ENCODE measurements at regions not wholly inside any gene's neighbourhood (a gene's known extent, or its start where the extent isn't known, plus 50 kb on each side); places are given as distances from the start of the nearest gene placed in this dataset.

- no peak for DNase-seq (ENCODE audit: low read depth)
- no peak overlapping the region for H3K4me3 ChIP-seq (ENCODE audit: low read depth, low read length)
- in situ Hi-C loops (cut with HindIII; ENCODE audit: low sequenced_read_pairs), result no loop called here
- TF ChIP-seq CTCF (IDR thresholded peaks at IDR 0.05; ENCODE audit: low read depth, low read length, missing control alignments), result no peak
These were observed 862.2 kb upstream of the MDGA2 start for GRCh38 chr14:48537600-48537999.

GRCh38 chr14:48536318-48536717, 860.9 kb upstream of the MDGA2 start:
- H3K4me3 ChIP-seq (ENCODE audit: low read depth, low read length), result no peak overlapping the region
- TF ChIP-seq CTCF (IDR thresholded peaks at IDR 0.05; ENCODE audit: low read depth, low read length, missing control alignments), result no peak
- in situ Hi-C loops (cut with HindIII; ENCODE audit: low sequenced_read_pairs), result no loop called here
- DNase-seq (ENCODE audit: low read depth), result no peak

- in situ Hi-C loops (cut with HindIII; ENCODE audit: low sequenced_read_pairs), result no loop called here
- H3K4me3 ChIP-seq (ENCODE audit: low read depth, low read length), result no peak overlapping the region
- no peak for DNase-seq (ENCODE audit: low read depth)
- TF ChIP-seq CTCF (IDR thresholded peaks at IDR 0.05; ENCODE audit: low read depth, low read length, missing control alignments), result no peak
These were observed 852.4 kb upstream of the MDGA2 start for GRCh38 chr14:48527832-48528231.

GRCh38 chr14:48526307-48526706, 850.9 kb upstream of the MDGA2 start:
- in situ Hi-C loops (cut with HindIII; ENCODE audit: low sequenced_read_pairs), result no loop called here
- H3K4me3 ChIP-seq (ENCODE audit: low read depth, low read length), result no peak overlapping the region
- DNase-seq (ENCODE audit: low read depth), result no peak
- no peak for TF ChIP-seq CTCF (IDR thresholded peaks at IDR 0.05; ENCODE audit: low read depth, low read length, missing control alignments)

- H3K4me3 ChIP-seq (ENCODE audit: low read depth, low read length), result no peak overlapping the region
- in situ Hi-C loops (cut with HindIII; ENCODE audit: low sequenced_read_pairs), result no loop called here
These were observed 829.5 kb upstream of the MDGA2 start for GRCh38 chr14:48504921-48505320.

GRCh38 chr14:48490756-48491155, 815.4 kb upstream of the MDGA2 start:
- in situ Hi-C loops (cut with HindIII; ENCODE audit: low sequenced_read_pairs), result no loop called here
- DNase-seq (ENCODE audit: low read depth), result no peak
- no peak overlapping the region for H3K4me3 ChIP-seq (ENCODE audit: low read depth, low read length)
- TF ChIP-seq CTCF (IDR thresholded peaks at IDR 0.05; ENCODE audit: low read depth, low read length, missing control alignments), result no peak

More at GRCh38 chr14:48504921-48505320, 829.5 kb upstream of the MDGA2 start:
- no peak for DNase-seq (ENCODE audit: low read depth)
- no peak for TF ChIP-seq CTCF (IDR thresholded peaks at IDR 0.05; ENCODE audit: low read depth, low read length, missing control alignments)

- TF ChIP-seq CTCF (IDR thresholded peaks at IDR 0.05; ENCODE audit: low read depth, low read length, missing control alignments), result no peak
These were observed 798.5 kb upstream of the MDGA2 start for GRCh38 chr14:48473944-48474343.

More at GRCh38 chr14:48473944-48474343, 798.5 kb upstream of the MDGA2 start:
- no peak for DNase-seq (ENCODE audit: low read depth)
- no peak overlapping the region for H3K4me3 ChIP-seq (ENCODE audit: low read depth, low read length)
- in situ Hi-C loops (cut with HindIII; ENCODE audit: low sequenced_read_pairs), result no loop called here

Measured in astrocyte of the cerebellum (primary cell).